Right lobe of liver (tissue), 6 donors: ENCODE measurements at regions not wholly inside any gene's neighbourhood (a gene's known extent, or its start where the extent isn't known, plus 50 kb on each side); places are given as distances from the start of the nearest gene placed in this dataset.
"Not testable (repeated sequence)": the region's sequence is repeated elsewhere in the genome, so short reads cannot be mapped to it uniquely, and the experiment has no call there.

Source experiments
- ATAC-seq, 4 donors: fragments of 200-7000 bp; cut with Tn5 transposase; one replicate each; pipeline ENCODE4 v1.9.1; 2020; ENCODE audit warnings: mild to moderate bottlenecking in 4 of 4, moderate library complexity in 4 of 4
- DNase-seq, 3 donors: peaks; one replicate each; pipeline ENCODE4 v3.0.0-alpha.2; 2020
- H3K27ac ChIP-seq, 3 donors: fragments of 200-600 bp; one replicate each; pipeline ENCODE4 v1.8.0; 2022
- H3K27me3 ChIP-seq, 2 donors: fragments of 200-600 bp; one replicate each; pipeline ENCODE4 v1.8.0; 2022
- H3K36me3 ChIP-seq, 4 donors: fragments of 200-600 bp; sonication (generic) in 1 of 4; one replicate each; pipeline versions ENCODE4 v1.5.1 to v1.8.0; 2017 to 2022; ENCODE audit warnings: control low read depth in 1 of 4
- H3K4me1 ChIP-seq, 4 donors: fragments of 200-600 bp; sonication (generic) in 1 of 4; one replicate each; pipeline versions ENCODE4 v1.5.1 to v1.8.0; 2017 to 2022; ENCODE audit warnings: control low read depth in 1 of 4
- H3K4me3 ChIP-seq, 3 donors: fragments of 200-600 bp; one replicate each; pipeline ENCODE4 v1.8.0; 2022
- H3K9me3 ChIP-seq, 4 donors: fragments of 200-600 bp; sonication (generic) in 1 of 4; one replicate each; pipeline versions ENCODE4 v1.5.1 to v1.8.0; 2017 to 2022; ENCODE audit warnings: control low read depth in 1 of 4
- CTCF ChIP-seq, 4 donors: fragments of 200-600 bp in 3 of 4; fragments of 450-650 bp in 1 of 4; IDR thresholded peaks; one replicate each; pipeline versions ENCODE4 v1.5.1 to v1.8.0; 2016 to 2022; ENCODE audit warnings: antibody characterized with exemption in 4 of 4, mild to moderate bottlenecking in 2 of 4
- POLR2A ChIP-seq: fragments of 450-650 bp; IDR thresholded peaks from one replicate; pipeline ENCODE4 v1.6.1; 2017; ENCODE audit warnings: antibody characterized with exemption, mild to moderate bottlenecking
- WGBS: methylation state at CpG from one replicate; pipeline ENCODE4 v1.1.6; 2018; ENCODE audit warnings: low coverage, low lambda C conversion rate; ENCODE audit not compliant: insufficient coverage; ENCODE audit errors: missing lambda C conversion rate; 5-methylcytosine and 5-hydroxymethylcytosine counted together
- intact Hi-C, 2 donors: fragments of 100-400 bp; cut with DNase I; formaldehyde crosslinking; loops; one replicate each; pipeline versions ENCODE4 v1.11.2 to v1.14.1; 2022
- donor health status: DM: no; HTN: yes; CAD: no.
- donor health status: DM: no; HTN: no; CAD: no.
- donor health status: DM: no; HTN: no; CAD: no.
- donor health status: DM: no; HTN: yes; CAD: no.
- donor health status: DM: no; HTN: yes; CAD: no.

GRCh38 chr1:194629011-194629410 is 1442.6 kb upstream of the B3GALT2 start:
- no peaks in the 10 kb centered on the region for H3K36me3 ChIP-seq
- no peak overlapping the region for H3K4me3 ChIP-seq
- 33% methylated on average over 2 of the region's 2 CpGs for WGBS
- TF ChIP-seq POLR2A (no peak), CTCF (IDR thresholded peaks at IDR 0.05) (no peak)
- no peak for DNase-seq
- no peaks in the 10 kb centered on the region for H3K27me3 ChIP-seq
- ATAC-seq, result no peak
- intact Hi-C loops, result no loop called here
- H3K9me3 ChIP-seq, result no peaks in the 10 kb centered on the region
- no peaks in the 10 kb centered on the region for H3K4me1 ChIP-seq
- H3K27ac ChIP-seq, result no peak overlapping the region

GRCh38 chr1:194624833-194625232 is 1438.4 kb upstream of the B3GALT2 start:
- no peak for ATAC-seq
- TF ChIP-seq CTCF (IDR thresholded peaks at IDR 0.05) (no peak), POLR2A (no peak)
- no peak for DNase-seq
- intact Hi-C loops, result no loop called here
- H3K4me1 ChIP-seq, result no peaks in the 10 kb centered on the region
- no peaks in the 10 kb centered on the region for H3K36me3 ChIP-seq
- no peaks in the 10 kb centered on the region for H3K27me3 ChIP-seq
- no CpG with 5 or more reads among the region's 4 CpGs for WGBS
- H3K27ac ChIP-seq, result no peak overlapping the region
- no peak overlapping the region for H3K4me3 ChIP-seq
- no peaks in the 10 kb centered on the region for H3K9me3 ChIP-seq

- H3K4me1 ChIP-seq, result no peaks in the 10 kb centered on the region
- H3K4me3 ChIP-seq, result no peak overlapping the region
- DNase-seq (no peak), ATAC-seq (no peak)
- H3K9me3 ChIP-seq, result no peaks in the 10 kb centered on the region
- H3K27me3 ChIP-seq, result no peaks in the 10 kb centered on the region
- no peak for TF ChIP-seq POLR2A
- no peak for TF ChIP-seq CTCF (IDR thresholded peaks at IDR 0.05)
- 17% methylated on average over 1 of the region's 2 CpGs for WGBS
- no peak overlapping the region for H3K27ac ChIP-seq
- intact Hi-C loops, result no loop called here
- no peaks in the 10 kb centered on the region for H3K36me3 ChIP-seq
Observed at GRCh38 chr1:194618101-194618500, 1431.7 kb upstream of the B3GALT2 start.

- H3K27me3 ChIP-seq, H3K9me3 ChIP-seq, ATAC-seq, DNase-seq, H3K36me3 ChIP-seq, intact Hi-C loops, H3K27ac ChIP-seq, H3K4me3 ChIP-seq, H3K4me1 ChIP-seq: not testable (repeated sequence)
- 34% methylated on average over 3 of the region's 6 CpGs for WGBS
Observed at GRCh38 chr1:194617272-194617671, 1430.9 kb upstream of the B3GALT2 start.

GRCh38 chr1:194616835-194617234 is 1430.4 kb upstream of the B3GALT2 start:
- no peaks in the 10 kb centered on the region for H3K9me3 ChIP-seq
- intact Hi-C loops, result no loop called here
- TF ChIP-seq CTCF (IDR thresholded peaks at IDR 0.05) (no peak), POLR2A (no peak)

More at GRCh38 chr1:194616835-194617234, 1430.4 kb upstream of the B3GALT2 start:
- Histone ChIP-seq H3K4me3 (no peak overlapping the region), H3K27me3 (no peaks in the 10 kb centered on the region), H3K27ac (no peak overlapping the region), H3K36me3 (no peaks in the 10 kb centered on the region), H3K4me1 (no peaks in the 10 kb centered on the region)
- DNase-seq (no peak), ATAC-seq (no peak)
- 72% methylated on average over 8 of the region's 9 CpGs for WGBS
